Hepatocyte (in vitro differentiated cells): ENCODE measurements at regions not wholly inside any gene's neighbourhood (a gene's known extent, or its start where the extent isn't known, plus 50 kb on each side); places are given as distances from the start of the nearest gene placed in this dataset.

ENCODE experiments used
- CTCF ChIP-seq: fragments of 200-600 bp; sonication (generic); IDR thresholded peaks from 2 replicates; pipeline ENCODE4 v1.5.1; 2016; ENCODE audit warnings: antibody characterized with exemption, mild to moderate bottlenecking; ENCODE audit not compliant: poor library complexity
- EZH2phosphoT487 ChIP-seq: fragments of 200-600 bp; sonication (generic); IDR thresholded peaks from one replicate; pipeline ENCODE4 v1.6.1; 2018; ENCODE audit warnings: antibody characterized with exemption, mild to moderate bottlenecking, low read depth, moderate library complexity; ENCODE audit not compliant: unreplicated experiment, severe bottlenecking

GRCh38 chr14:71770431-71770830 is 161.8 kb upstream of the RGS6 start:
- TF ChIP-seq CTCF (no peak), EZH2phosphoT487 (no peak)
